IMR-90 (cell line): ENCODE measurements at regions not wholly inside any gene's neighbourhood (a gene's known extent, or its start where the extent isn't known, plus 50 kb on each side); places are given as distances from the start of the nearest gene placed in this dataset.

Experiments
- ATAC-seq: fragments of 200-7000 bp; cut with Tn5 transposase; 2 replicates; pipeline ENCODE4 v1.9.1; 2020; ENCODE audit warnings: low read depth, mild to moderate bottlenecking, moderate library complexity
- BruUV-seq: library from RNA; stranded (reverse); fragments of 400-500 nt; replicated peaks from 2 replicates; lab custom pipeline; 2021; lab: Mats Ljungman, UMichigan
- CTCF ChIA-PET: fragments of 300-600 bp; formaldehyde crosslinking; extraction: SDS; loops from one replicate; lab custom pipeline; 2021; ENCODE audit warnings: antibody characterized with exemption; lab: Yijun Ruan, JAX
- POLR2A ChIA-PET: fragments of 300-600 bp; sonication (Branson Sonifier 250); formaldehyde crosslinking; loops from one replicate; lab custom pipeline; 2022; ENCODE audit warnings: antibody characterized with exemption; ENCODE audit not compliant: unreplicated experiment; lab: Charles Lee
- DNase-seq: peaks from one replicate; pipeline ENCODE4 v3.0.0; 2013
- H2AFZ ChIP-seq: replicated peaks from 2 replicates; pipeline ENCODE3; 2013; ENCODE audit warnings: low read length, mild to moderate bottlenecking; ENCODE audit not compliant: poor library complexity
- H2AK5ac ChIP-seq: 2 replicates; pipeline ENCODE4 v1.6.1; 2013; ENCODE audit warnings: low read depth, low read length, inconsistent platforms
- H2AK9ac ChIP-seq: replicated peaks from 2 replicates; pipeline ENCODE3; 2013; ENCODE audit warnings: mild to moderate bottlenecking, low read depth, low read length, moderate library complexity; ENCODE audit not compliant: poor library complexity
- H2BK120ac ChIP-seq: 2 replicates; pipeline ENCODE4 v1.6.1; 2013; ENCODE audit warnings: low read depth, low read length, inconsistent platforms
- H2BK15ac ChIP-seq: 3 replicates; pipeline ENCODE4 v1.6.1; 2013; ENCODE audit warnings: low read depth, low read length, inconsistent platforms
- H2BK20ac ChIP-seq: 2 replicates; pipeline ENCODE4 v1.6.1; 2013; ENCODE audit warnings: low read depth, mild to moderate bottlenecking, inconsistent platforms, low read length, moderate library complexity
- H2BK5ac ChIP-seq: 2 replicates; pipeline ENCODE4 v1.6.1; 2013; ENCODE audit warnings: mild to moderate bottlenecking, low read depth, low read length, inconsistent platforms; ENCODE audit not compliant: poor library complexity, severe bottlenecking
- H3K14ac ChIP-seq: replicated peaks from 2 replicates; pipeline ENCODE4 v1.6.1; 2013; ENCODE audit warnings: low read depth, low read length, inconsistent platforms
- H3K18ac ChIP-seq: 2 replicates; pipeline ENCODE4 v1.6.1; 2013; ENCODE audit warnings: low read depth, low read length, control low read depth
- H3K23ac ChIP-seq: 2 replicates; pipeline ENCODE4 v1.6.1; 2013; ENCODE audit warnings: low read depth, low read length, inconsistent platforms
- H3K27ac ChIP-seq: 2 replicates; pipeline ENCODE4 v1.5.1; 2013; ENCODE audit warnings: mild to moderate bottlenecking, control low read depth, low read length; ENCODE audit not compliant: insufficient read depth
- H3K27me3 ChIP-seq: 2 replicates; pipeline ENCODE4 v1.6.1; 2013; ENCODE audit warnings: low read length; ENCODE audit not compliant: control insufficient read depth, insufficient read depth
- H3K36me3 ChIP-seq: 2 replicates; pipeline ENCODE4 v1.6.1; 2013; ENCODE audit warnings: low read length, mixed read lengths; ENCODE audit not compliant: control insufficient read depth, insufficient read depth
- H3K4ac ChIP-seq: 2 replicates; pipeline ENCODE4 v1.6.1; 2013; ENCODE audit warnings: low read depth, low read length, inconsistent platforms
- H3K4me1 ChIP-seq: 2 replicates; pipeline ENCODE4 v1.6.1; 2013; ENCODE audit warnings: low read length, mixed read lengths; ENCODE audit not compliant: control insufficient read depth, insufficient read depth
- H3K4me2 ChIP-seq: 2 replicates; pipeline ENCODE4 v1.6.1; 2013; ENCODE audit warnings: low read depth, mild to moderate bottlenecking, control low read depth, low read length, moderate library complexity
- H3K4me3 ChIP-seq: 2 replicates; pipeline ENCODE4 v1.5.1; 2013; ENCODE audit warnings: low read depth, mild to moderate bottlenecking, control low read depth, low read length, moderate library complexity; ENCODE audit not compliant: insufficient read depth
- H3K56ac ChIP-seq: 2 replicates; pipeline ENCODE4 v1.6.1; 2013; ENCODE audit warnings: low read length, inconsistent platforms; ENCODE audit not compliant: insufficient read depth; ENCODE audit errors: extremely low read depth
- H3K79me1 ChIP-seq, 2 experiments: 2 replicates each; pipeline ENCODE4 v1.6.1; 2013; ENCODE audit warnings: low read length in 2 of 2, inconsistent platforms in 1 of 2, low read depth in 1 of 2
- H3K9ac ChIP-seq: 2 replicates; pipeline ENCODE4 v1.6.1; 2013; ENCODE audit warnings: low read depth, low read length, control low read depth
- H3K9me1 ChIP-seq: 2 replicates; pipeline ENCODE4 v1.6.1; 2013; ENCODE audit warnings: low read length, inconsistent platforms; ENCODE audit not compliant: insufficient read depth
- H3K9me3 ChIP-seq: 2 replicates; pipeline ENCODE4 v1.6.1; 2013; ENCODE audit warnings: low read length; ENCODE audit not compliant: control insufficient read depth, insufficient read depth
- H4K20me1 ChIP-seq: 2 replicates; pipeline ENCODE4 v1.6.1; 2013; ENCODE audit warnings: low read length, inconsistent platforms; ENCODE audit not compliant: insufficient read depth
- H4K5ac ChIP-seq: 2 replicates; pipeline ENCODE4 v1.6.1; 2013; ENCODE audit warnings: mild to moderate bottlenecking, low read depth, low read length, control low read depth
- H4K8ac ChIP-seq, 2 experiments: 2 replicates each; pipeline ENCODE4 v1.6.1; 2013; ENCODE audit warnings: low read depth in 2 of 2, low read length in 2 of 2, control low read depth in 1 of 2, inconsistent platforms in 1 of 2
- H4K91ac ChIP-seq: 2 replicates; pipeline ENCODE4 v1.6.1; 2013; ENCODE audit warnings: low read depth, low read length, inconsistent platforms; ENCODE audit not compliant: insufficient read depth
- MAZ ChIP-seq: IDR thresholded peaks from 2 replicates; pipeline ENCODE4 v1.6.1; 2012; ENCODE audit warnings: low read depth, mild to moderate bottlenecking, low read length, improper control_type of control experiment, moderate library complexity, borderline replicate concordance
- USF2 ChIP-seq: fragments of 150-350 bp; IDR thresholded peaks from 2 replicates; pipeline ENCODE4 v1.6.1; 2017; ENCODE audit warnings: mild to moderate bottlenecking, antibody characterized with exemption, low read length, low read depth
- WGBS, 2 experiments: methylation state at CpG; one replicate each; pipeline versions ENCODE4 v1.1.5 to v1.1.7; 2013; ENCODE audit warnings: missing lambda C conversion rate in 2 of 2; ENCODE audit not compliant: insufficient read length in 1 of 2; ENCODE audit errors: extremely low coverage in 2 of 2; 5-methylcytosine and 5-hydroxymethylcytosine counted together
- dilution Hi-C: fragments of 300-500 bp; cut with HindIII; formaldehyde crosslinking; loops from one replicate; pipeline ENCODE4 v1.14.3; 2018; ENCODE audit warnings: low sequenced_read_pairs; ENCODE audit not compliant: unreplicated experiment
- in situ Hi-C: fragments of 300-500 bp; cut with MboI; formaldehyde crosslinking; loops from 3 replicates; pipeline ENCODE4 v1.14.3; 2019; ENCODE audit warnings: low sequenced_read_pairs, inconsistent platforms, mixed read lengths
- intact Hi-C: fragments of 100-400 bp; cut with micrococcal nuclease; formaldehyde crosslinking; loops from 2 replicates; pipeline ENCODE4 v1.10.0; 2022

- dilution Hi-C loops, result no loop called here
Measured at GRCh38 chr7:84924353-84924752, 262.5 kb downstream of the SEMA3D start.

More at GRCh38 chr7:84924353-84924752, 262.5 kb downstream of the SEMA3D start:
- POLR2A ChIA-PET, result no interaction called here
- Histone ChIP-seq H2BK20ac (no peak overlapping the region), H3K9me3 (peaks cover 6% of the 10 kb centered on the region), H3K79me1 (no peaks in the 10 kb centered on the region), H3K36me3 (no peaks in the 10 kb centered on the region), H2AFZ (no peak overlapping the region), H3K18ac (no peak overlapping the region), H4K91ac (no peak overlapping the region), H3K9me1 (no peaks in the 10 kb centered on the region), H3K14ac (no peak overlapping the region), H4K20me1 (no peaks in the 10 kb centered on the region), H2BK15ac (no peak overlapping the region), H3K56ac (no peak overlapping the region), H3K23ac (no peak overlapping the region), H3K9ac (no peak overlapping the region), H2BK5ac (no peak overlapping the region), H2BK120ac (no peak overlapping the region), H2AK9ac (no peak overlapping the region), H3K4me1 (no peaks in the 10 kb centered on the region), H3K4me2 (no peak overlapping the region), H4K5ac (no peak overlapping the region), H3K4ac (no peak overlapping the region), H3K27me3 (no peaks in the 10 kb centered on the region), H3K4me3 (no peak overlapping the region), H2AK5ac (no peak overlapping the region), H3K27ac (no peak overlapping the region), H4K8ac (no peak overlapping the region)
- no CpG with 5 or more reads among the region's 3 CpGs for WGBS, 2 experiments
- CTCF ChIA-PET, result no interaction called here
- in situ Hi-C loops (no loop called here), intact Hi-C loops (no loop called here)
- TF ChIP-seq USF2, result no peak
- TF ChIP-seq MAZ, result no peak
- ATAC-seq (no peak), DNase-seq (no peak)
- BruUV-seq, result no TSS peak
